Mesendoderm (in vitro differentiated cells): ENCODE measurements at regions not wholly inside any gene's neighbourhood (a gene's known extent, or its start where the extent isn't known, plus 50 kb on each side); places are given as distances from the start of the nearest gene placed in this dataset.
"Not testable (repeated sequence)": the region's sequence is repeated elsewhere in the genome, so short reads cannot be mapped to it uniquely, and the experiment has no call there.

Experiments
- DNase-seq: peaks from one replicate; pipeline ENCODE4 v3.0.0; 2013
- H2AK5ac ChIP-seq: 2 replicates; pipeline ENCODE4 v1.6.1; 2013; ENCODE audit warnings: low read length, inconsistent platforms
- H2BK120ac ChIP-seq: 2 replicates; pipeline ENCODE4 v1.6.1; 2013; ENCODE audit warnings: low read depth, mild to moderate bottlenecking, low read length, moderate library complexity, mixed read lengths
- H2BK15ac ChIP-seq: replicated peaks from 2 replicates; pipeline ENCODE4 v1.6.1; 2013; ENCODE audit warnings: low read depth, mild to moderate bottlenecking, moderate library complexity
- H2BK5ac ChIP-seq: 2 replicates; pipeline ENCODE4 v1.6.1; 2013; ENCODE audit warnings: low read length, inconsistent platforms
- H3K18ac ChIP-seq: 2 replicates; pipeline ENCODE4 v1.6.1; 2013; ENCODE audit warnings: mild to moderate bottlenecking, low read length, mixed read lengths
- H3K23ac ChIP-seq: one replicate; pipeline ENCODE4 v1.6.1; 2013; ENCODE audit warnings: low read length
- H3K27ac ChIP-seq: 2 replicates; pipeline ENCODE4 v1.5.1; 2013; ENCODE audit warnings: low read depth, mild to moderate bottlenecking, inconsistent platforms, low read length, moderate library complexity
- H3K27me3 ChIP-seq: 2 replicates; pipeline ENCODE4 v1.6.1; 2013; ENCODE audit warnings: low read length, control low read depth, mild to moderate bottlenecking, inconsistent platforms; ENCODE audit not compliant: insufficient read depth, poor library complexity
- H3K36me3 ChIP-seq: 2 replicates; pipeline ENCODE4 v1.6.1; 2013; ENCODE audit warnings: low read length, inconsistent platforms; ENCODE audit not compliant: control insufficient read depth, insufficient read depth
- H3K4ac ChIP-seq: one replicate; pipeline ENCODE4 v1.6.1; 2013; ENCODE audit warnings: low read depth, mild to moderate bottlenecking, low read length, moderate library complexity
- H3K4me1 ChIP-seq: 2 replicates; pipeline ENCODE4 v1.6.1; 2013; ENCODE audit warnings: low read depth, low read length, inconsistent platforms; ENCODE audit not compliant: control insufficient read depth
- H3K4me2 ChIP-seq: 2 replicates; pipeline ENCODE4 v1.6.1; 2013; ENCODE audit warnings: low read length
- H3K4me3 ChIP-seq: 2 replicates; pipeline ENCODE4 v1.5.1; 2013; ENCODE audit warnings: mild to moderate bottlenecking, low read length
- H3K56ac ChIP-seq: one replicate; pipeline ENCODE4 v1.6.1; 2013; ENCODE audit warnings: low read length
- H3K79me1 ChIP-seq: 2 replicates; pipeline ENCODE4 v1.6.1; 2013; ENCODE audit warnings: low read length, inconsistent platforms
- H3K79me2 ChIP-seq: 2 replicates; pipeline ENCODE4 v1.6.1; 2013; ENCODE audit warnings: mild to moderate bottlenecking, low read length; ENCODE audit not compliant: control insufficient read depth, insufficient read depth
- H3K9ac ChIP-seq: 2 replicates; pipeline ENCODE4 v1.6.1; 2013; ENCODE audit warnings: low read length, inconsistent platforms
- H4K5ac ChIP-seq: one replicate; pipeline ENCODE4 v1.6.1; 2013; ENCODE audit warnings: low read length
- H4K8ac ChIP-seq: one replicate; pipeline ENCODE4 v1.6.1; 2013; ENCODE audit warnings: low read depth, mild to moderate bottlenecking, control low read depth, low read length, moderate library complexity
- WGBS: extraction: QIAGEN DNeasy Blood & Tissue Kit; methylation state at CpG from one replicate; pipeline ENCODE4 v1.1.7; 2013; ENCODE audit warnings: low lambda C conversion rate, missing lambda C conversion rate; ENCODE audit not compliant: insufficient coverage; ENCODE audit errors: extremely low coverage; 5-methylcytosine and 5-hydroxymethylcytosine counted together

DNA sequence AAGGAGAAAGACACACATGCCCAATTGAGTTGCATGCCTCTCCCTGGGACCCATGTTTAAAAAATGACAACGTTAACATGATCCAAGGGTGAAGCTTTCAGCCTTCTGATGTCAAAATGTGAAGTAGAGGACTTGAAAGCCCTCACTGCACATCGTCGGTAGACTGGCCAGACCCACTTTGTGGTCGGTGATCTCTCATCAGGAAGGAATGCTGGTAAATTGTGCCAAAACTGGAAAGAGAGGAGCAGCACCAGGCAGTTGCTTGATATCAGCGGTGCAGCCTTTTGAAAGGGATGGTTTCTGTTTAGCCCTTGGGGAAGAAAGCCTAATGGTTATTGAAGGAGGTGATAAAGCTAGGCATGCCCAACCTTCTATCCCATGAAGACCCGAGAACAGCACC, 125.3 kb upstream of the MARCHF11 start:
- Histone ChIP-seq H3K18ac (no peak overlapping the region), H2AK5ac (no peak overlapping the region), H3K27ac (no peak overlapping the region), H3K4me1 (no peaks in the 10 kb centered on the region), H3K27me3 (no peaks in the 10 kb centered on the region), H3K79me1 (no peaks in the 10 kb centered on the region), H3K79me2 (no peaks in the 10 kb centered on the region), H3K4me3 (no peak overlapping the region), H3K4ac (no peak overlapping the region), H3K56ac (no peak overlapping the region), H3K23ac (no peak overlapping the region), H2BK5ac (no peak overlapping the region), H4K8ac (no peak overlapping the region), H3K36me3 (no peaks in the 10 kb centered on the region), H2BK15ac (no peak overlapping the region), H4K5ac (no peak overlapping the region), H3K9ac (no peak overlapping the region), H3K4me2 (no peak overlapping the region), H2BK120ac (no peak overlapping the region)
- no peak for DNase-seq
- no CpG with 5 or more reads among the region's 6 CpGs for WGBS

DNA sequence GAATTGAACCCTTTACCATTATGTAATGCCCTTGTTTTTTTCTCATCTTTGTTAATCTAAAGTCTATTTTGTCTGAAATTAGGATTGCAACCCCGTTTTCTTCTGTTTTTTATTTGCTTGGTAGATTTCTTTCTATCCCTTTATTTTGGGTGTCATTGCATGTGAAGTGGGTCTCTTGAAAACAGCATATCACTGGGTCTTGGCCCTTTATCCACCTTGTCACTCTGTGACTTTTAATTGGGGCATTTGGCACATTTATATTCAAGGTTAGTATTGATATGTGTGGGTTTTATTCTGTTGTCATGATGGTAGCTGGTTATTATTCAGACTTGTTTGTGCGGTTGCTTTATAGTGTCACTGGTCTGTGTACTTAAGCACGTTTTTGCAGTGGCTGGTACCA, 117.4 kb upstream of the MARCHF11 start:
- H2BK15ac ChIP-seq: no peak overlapping the region
- H3K79me1 ChIP-seq: no peaks in the 10 kb centered on the region
- no peak overlapping the region for H4K5ac ChIP-seq
- H2BK120ac ChIP-seq: no peak overlapping the region
- no peak overlapping the region for H3K4me3 ChIP-seq
- H4K8ac ChIP-seq: no peak overlapping the region
- no peaks in the 10 kb centered on the region for H3K79me2 ChIP-seq
- H3K9ac ChIP-seq: no peak overlapping the region
- H3K36me3 ChIP-seq: no peaks in the 10 kb centered on the region
- H2AK5ac ChIP-seq: no peak overlapping the region
- H3K4me1 ChIP-seq: no peaks in the 10 kb centered on the region
- H3K4ac ChIP-seq: no peak overlapping the region
- H2BK5ac ChIP-seq: no peak overlapping the region
- WGBS: no CpG with 5 or more reads among the region's 3 CpGs
- no peak overlapping the region for H3K18ac ChIP-seq
- H3K27ac ChIP-seq: no peak overlapping the region
- no peak overlapping the region for H3K56ac ChIP-seq
- H3K27me3 ChIP-seq: no peaks in the 10 kb centered on the region
- H3K4me2 ChIP-seq: no peak overlapping the region
- no peak overlapping the region for H3K23ac ChIP-seq
- DNase-seq: no peak

DNA sequence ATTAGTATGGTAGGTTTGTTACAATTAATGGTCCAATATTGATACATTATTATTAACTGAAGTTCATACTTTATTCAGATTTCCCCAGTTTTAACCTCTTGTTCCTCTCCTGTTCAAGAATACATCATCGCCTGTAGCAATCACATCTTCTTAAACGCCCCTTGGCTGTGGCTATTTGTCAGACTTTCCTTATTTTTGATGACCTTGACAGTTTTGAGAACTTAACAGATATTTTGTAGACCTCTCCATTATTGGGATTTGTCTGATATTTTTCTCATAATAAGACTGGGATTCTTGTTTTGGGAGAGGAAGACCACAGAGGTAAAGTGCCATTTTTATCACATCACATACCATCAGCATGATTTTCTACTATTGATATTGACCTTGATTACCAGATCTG, 112.3 kb upstream of the MARCHF11 start:
- Histone ChIP-seq H3K79me2 (no peaks in the 10 kb centered on the region), H3K9ac (no peak overlapping the region), H3K4me3 (no peak overlapping the region), H4K8ac (no peak overlapping the region), H3K36me3 (no peaks in the 10 kb centered on the region), H2AK5ac (no peak overlapping the region), H3K18ac (no peak overlapping the region), H3K4me1 (no peaks in the 10 kb centered on the region), H3K23ac (no peak overlapping the region), H3K27ac (no peak overlapping the region), H2BK120ac (no peak overlapping the region), H3K56ac (no peak overlapping the region), H3K79me1 (no peaks in the 10 kb centered on the region), H2BK15ac (no peak overlapping the region), H3K4me2 (no peak overlapping the region), H3K27me3 (no peaks in the 10 kb centered on the region), H4K5ac (no peak overlapping the region), H2BK5ac (no peak overlapping the region), H3K4ac (no peak overlapping the region)
- no peak for DNase-seq
- no CpG with 5 or more reads among the region's 2 CpGs for WGBS

DNA sequence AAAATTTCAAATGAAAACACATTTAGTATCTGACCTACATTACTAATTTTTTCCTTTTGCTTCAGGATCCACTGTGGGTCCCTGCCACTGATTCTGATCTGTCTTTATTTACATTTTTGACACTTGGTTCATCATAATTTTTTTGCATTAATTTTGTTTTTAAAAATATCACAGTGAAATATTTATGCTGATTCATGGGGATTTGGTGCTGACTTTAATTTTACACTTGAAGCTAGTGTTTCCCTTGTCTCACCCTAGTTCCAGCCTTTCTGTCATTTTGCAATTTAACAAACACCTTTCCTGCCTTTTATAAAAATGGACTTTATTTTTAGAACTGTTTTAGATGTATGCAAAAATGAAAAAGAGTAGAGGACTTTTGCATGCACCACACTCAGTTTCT, 111.9 kb upstream of the MARCHF11 start:
- Histone ChIP-seq H3K9ac (no peak overlapping the region), H2BK120ac (no peak overlapping the region), H4K5ac (no peak overlapping the region), H2BK5ac (no peak overlapping the region), H3K27ac (no peak overlapping the region), H3K27me3 (no peaks in the 10 kb centered on the region), H3K79me2 (no peaks in the 10 kb centered on the region), H3K4me1 (no peaks in the 10 kb centered on the region), H3K56ac (no peak overlapping the region), H3K4me3 (no peak overlapping the region), H4K8ac (no peak overlapping the region), H3K4ac (no peak overlapping the region), H2BK15ac (no peak overlapping the region), H2AK5ac (no peak overlapping the region), H3K23ac (no peak overlapping the region), H3K18ac (no peak overlapping the region), H3K4me2 (no peak overlapping the region), H3K79me1 (no peaks in the 10 kb centered on the region), H3K36me3 (no peaks in the 10 kb centered on the region)
- no peak for DNase-seq

DNA sequence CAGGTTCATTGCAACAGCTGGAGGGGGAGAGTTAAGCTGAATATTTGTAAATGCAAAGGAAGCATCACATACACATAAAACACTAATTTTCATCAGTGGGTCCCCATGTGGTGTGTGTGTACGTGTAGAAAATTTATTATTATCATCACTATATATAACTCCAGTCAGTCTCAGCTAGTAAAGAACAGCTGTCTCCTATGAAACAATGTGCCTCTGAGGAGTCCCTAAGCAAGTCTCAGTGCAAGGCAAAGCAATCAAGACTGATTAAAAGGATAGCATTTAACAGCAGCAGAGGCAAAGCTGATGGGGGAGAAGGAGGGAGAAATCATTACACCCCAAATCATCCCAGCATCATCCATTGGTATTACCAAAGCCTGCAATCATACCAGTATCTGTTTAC, 104.2 kb upstream of the MARCHF11 start:
- no peak overlapping the region for H4K5ac ChIP-seq
- H3K4me1 ChIP-seq: no peaks in the 10 kb centered on the region
- no peak overlapping the region for H4K8ac ChIP-seq
- H3K79me2 ChIP-seq: no peaks in the 10 kb centered on the region
- no peak overlapping the region for H2BK5ac ChIP-seq
- H3K4ac ChIP-seq: no peak overlapping the region
- no peak overlapping the region for H3K56ac ChIP-seq
- WGBS: no CpG with 5 or more reads among the region's 1 CpG
- H3K79me1 ChIP-seq: no peaks in the 10 kb centered on the region
- no peak overlapping the region for H2BK15ac ChIP-seq
- no peak overlapping the region for H3K27ac ChIP-seq
- no peak overlapping the region for H3K18ac ChIP-seq
- H3K4me2 ChIP-seq: no peak overlapping the region
- no peak overlapping the region for H2AK5ac ChIP-seq
- no peak overlapping the region for H3K23ac ChIP-seq
- H3K36me3 ChIP-seq: no peaks in the 10 kb centered on the region
- no peak overlapping the region for H2BK120ac ChIP-seq
- no peaks in the 10 kb centered on the region for H3K27me3 ChIP-seq
- no peak overlapping the region for H3K9ac ChIP-seq
- DNase-seq: no peak
- H3K4me3 ChIP-seq: no peak overlapping the region

GRCh38 chr5:16276859-16277258, 97.3 kb upstream of the MARCHF11 start:
- not testable (repeated sequence) for DNase-seq, H3K4me2 ChIP-seq, H3K79me1 ChIP-seq, H4K5ac ChIP-seq, H3K36me3 ChIP-seq, H3K27me3 ChIP-seq, H2BK15ac ChIP-seq, H3K79me2 ChIP-seq, H3K4me1 ChIP-seq, H2BK120ac ChIP-seq, H4K8ac ChIP-seq, H3K4ac ChIP-seq, H3K56ac ChIP-seq, H3K27ac ChIP-seq, H2AK5ac ChIP-seq, H2BK5ac ChIP-seq, H3K4me3 ChIP-seq, H3K9ac ChIP-seq, H3K23ac ChIP-seq, H3K18ac ChIP-seq
- WGBS: no CpG with 5 or more reads among the region's 28 CpGs
